ENCODE measurements at regions not wholly inside any gene's neighbourhood (a gene's known extent, or its start where the extent isn't known, plus 50 kb on each side); places are given as distances from the start of the nearest gene placed in this dataset.
A peak's percentile ranks its signal among the peaks of the same experiment; 100 is the strongest.
"Not testable (repeated sequence)": the region's sequence is repeated elsewhere in the genome, so short reads cannot be mapped to it uniquely, and the experiment has no call there.

- H3K27me3 Mint-ChIP-seq (ENCODE audit: low read depth), result no peaks in the 10 kb centered on the region
- H3K4me3 Mint-ChIP-seq (ENCODE audit: low read depth), result no peak overlapping the region
- no peaks in the 10 kb centered on the region for H3K9me3 Mint-ChIP-seq
- intact Hi-C loops (cut with micrococcal nuclease), result no loop called here
- no peak overlapping the region for H3K27ac Mint-ChIP-seq
- no peak for DNase-seq (ENCODE audit: low spot score)
- no peaks in the 10 kb centered on the region for H3K36me3 Mint-ChIP-seq (ENCODE audit: low read depth)
- H3K4me1 Mint-ChIP-seq (ENCODE audit: low read depth), result no peaks in the 10 kb centered on the region
These were observed 1018.2 kb upstream of the KCND2 start for GRCh38 chr7:119254742-119255141.

GRCh38 chr7:119256001-119256400 lies 1017.0 kb upstream of the KCND2 start:
- Mint-ChIP-seq H3K9me3 (no peaks in the 10 kb centered on the region), H3K4me1 (ENCODE audit: low read depth) (no peaks in the 10 kb centered on the region), H3K4me3 (ENCODE audit: low read depth) (no peak overlapping the region), H3K27ac (no peak overlapping the region), H3K27me3 (ENCODE audit: low read depth) (no peaks in the 10 kb centered on the region), H3K36me3 (ENCODE audit: low read depth) (no peaks in the 10 kb centered on the region)
- intact Hi-C loops (cut with micrococcal nuclease), result no loop called here
- DNase-seq (ENCODE audit: low spot score), result no peak

- no peak overlapping the region for H3K4me3 Mint-ChIP-seq (ENCODE audit: low read depth)
- no peak overlapping the region for H3K27ac Mint-ChIP-seq
- DNase-seq (ENCODE audit: low spot score), result no peak
- no peaks in the 10 kb centered on the region for H3K27me3 Mint-ChIP-seq (ENCODE audit: low read depth)
- H3K4me1 Mint-ChIP-seq (ENCODE audit: low read depth), result no peaks in the 10 kb centered on the region
- H3K36me3 Mint-ChIP-seq (ENCODE audit: low read depth), result no peaks in the 10 kb centered on the region
- intact Hi-C loops (cut with micrococcal nuclease), result no loop called here
- H3K9me3 Mint-ChIP-seq, result no peaks in the 10 kb centered on the region
These were observed 1016.4 kb upstream of the KCND2 start for GRCh38 chr7:119256446-119257131.

DNA sequence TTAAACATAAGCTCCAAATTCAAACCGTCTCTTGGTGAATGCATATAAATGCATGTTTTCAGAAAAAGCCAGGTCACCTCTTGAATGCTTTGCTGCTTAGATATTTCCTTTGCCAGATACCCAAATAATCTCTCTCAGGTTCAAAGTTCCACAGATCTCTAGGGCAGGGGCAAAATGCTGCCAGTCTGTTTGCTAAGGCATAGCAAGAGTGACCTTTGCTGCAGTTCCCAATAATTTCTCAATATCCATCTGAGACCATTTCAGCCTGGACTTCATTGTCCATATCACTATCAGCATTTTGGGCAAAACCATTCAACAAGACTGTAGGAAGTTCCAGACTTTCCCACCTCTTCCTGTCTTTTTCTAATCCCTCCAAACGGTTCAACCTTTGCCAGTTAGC lies 1006.2 kb upstream of the KCND2 start:
- H3K36me3 Mint-ChIP-seq (ENCODE audit: low read depth); H3K4me1 Mint-ChIP-seq (ENCODE audit: low read depth); intact Hi-C loops (cut with micrococcal nuclease); H3K9me3 Mint-ChIP-seq; DNase-seq (ENCODE audit: low spot score); H3K27me3 Mint-ChIP-seq (ENCODE audit: low read depth); H3K4me3 Mint-ChIP-seq (ENCODE audit: low read depth); H3K27ac Mint-ChIP-seq: not testable (repeated sequence)

- H3K4me1 Mint-ChIP-seq (ENCODE audit: low read depth), result no peaks in the 10 kb centered on the region
- no peaks in the 10 kb centered on the region for H3K27me3 Mint-ChIP-seq (ENCODE audit: low read depth)
- H3K9me3 Mint-ChIP-seq, result no peaks in the 10 kb centered on the region
- DNase-seq (ENCODE audit: low spot score), result peak; percentile 13
- no peaks in the 10 kb centered on the region for H3K36me3 Mint-ChIP-seq (ENCODE audit: low read depth)
- H3K27ac Mint-ChIP-seq, result no peak overlapping the region
- intact Hi-C loops (cut with micrococcal nuclease), result no loop called here
- H3K4me3 Mint-ChIP-seq (ENCODE audit: low read depth), result no peak overlapping the region
These were observed 1002.9 kb upstream of the KCND2 start for GRCh38 chr7:119270045-119270464.

DNA sequence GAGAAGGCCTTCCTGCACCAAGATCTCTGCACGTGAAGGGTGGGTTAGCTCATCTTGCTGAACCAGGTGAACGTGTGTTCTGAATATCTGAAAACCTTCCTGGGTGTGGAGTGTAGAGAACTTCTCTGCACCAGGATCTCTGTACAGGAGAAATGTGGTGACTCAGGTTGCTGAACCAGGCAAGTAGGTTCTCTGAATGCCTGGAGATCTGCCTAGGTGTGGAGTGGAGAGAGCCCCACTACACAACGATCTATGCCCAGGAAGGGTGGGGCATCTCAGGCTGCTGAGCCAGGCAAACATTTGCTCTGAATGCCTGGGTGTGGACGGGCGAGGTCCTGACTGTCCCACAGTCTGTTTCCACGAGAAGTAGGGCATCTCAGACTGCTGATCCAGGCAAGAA lies 1002.3 kb upstream of the KCND2 start:
- Mint-ChIP-seq H3K4me3 (ENCODE audit: low read depth) (no peak overlapping the region), H3K27me3 (ENCODE audit: low read depth) (no peaks in the 10 kb centered on the region), H3K4me1 (ENCODE audit: low read depth) (no peaks in the 10 kb centered on the region), H3K27ac (no peak overlapping the region), H3K36me3 (ENCODE audit: low read depth) (no peaks in the 10 kb centered on the region), H3K9me3 (no peaks in the 10 kb centered on the region)
- no peak for DNase-seq (ENCODE audit: low spot score)
- intact Hi-C loops (cut with micrococcal nuclease), result no loop called here

DNA sequence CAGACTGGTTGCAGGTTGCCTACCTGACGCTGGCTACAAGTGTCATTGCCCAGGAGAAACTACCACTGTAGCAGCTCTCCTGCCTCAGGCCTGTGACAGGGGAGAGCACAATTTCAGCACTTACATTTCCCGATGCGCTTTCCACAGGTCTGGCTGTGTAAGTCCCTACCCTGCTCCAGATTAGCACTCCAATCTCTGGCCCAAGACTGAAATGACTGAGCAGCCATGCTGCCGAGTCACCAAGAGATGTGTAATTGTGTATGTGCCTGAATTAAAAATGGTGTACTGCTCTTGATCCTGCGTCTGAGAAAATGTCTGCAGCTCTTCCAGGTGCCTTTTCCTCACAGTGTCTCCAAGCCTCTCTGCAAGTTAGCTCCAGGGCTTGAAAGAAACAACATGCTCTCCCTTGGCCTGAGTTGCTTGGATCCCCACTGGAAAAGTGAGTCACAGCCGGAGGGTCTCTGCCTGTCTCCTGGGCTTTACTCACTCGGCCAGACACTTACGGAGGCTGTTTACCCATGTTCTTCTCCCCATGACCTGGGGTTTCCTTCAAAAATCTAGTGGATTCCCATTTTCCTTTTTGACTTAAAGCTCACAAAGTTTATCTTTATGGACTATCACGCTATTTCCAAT lies 1001.7 kb upstream of the KCND2 start:
- Mint-ChIP-seq H3K27ac (no peak overlapping the region), H3K36me3 (ENCODE audit: low read depth) (no peaks in the 10 kb centered on the region), H3K27me3 (ENCODE audit: low read depth) (no peaks in the 10 kb centered on the region), H3K4me3 (ENCODE audit: low read depth) (no peak overlapping the region), H3K4me1 (ENCODE audit: low read depth) (no peaks in the 10 kb centered on the region), H3K9me3 (no peaks in the 10 kb centered on the region)
- intact Hi-C loops (cut with micrococcal nuclease), result no loop called here
- DNase-seq (ENCODE audit: low spot score), result no peak

DNA sequence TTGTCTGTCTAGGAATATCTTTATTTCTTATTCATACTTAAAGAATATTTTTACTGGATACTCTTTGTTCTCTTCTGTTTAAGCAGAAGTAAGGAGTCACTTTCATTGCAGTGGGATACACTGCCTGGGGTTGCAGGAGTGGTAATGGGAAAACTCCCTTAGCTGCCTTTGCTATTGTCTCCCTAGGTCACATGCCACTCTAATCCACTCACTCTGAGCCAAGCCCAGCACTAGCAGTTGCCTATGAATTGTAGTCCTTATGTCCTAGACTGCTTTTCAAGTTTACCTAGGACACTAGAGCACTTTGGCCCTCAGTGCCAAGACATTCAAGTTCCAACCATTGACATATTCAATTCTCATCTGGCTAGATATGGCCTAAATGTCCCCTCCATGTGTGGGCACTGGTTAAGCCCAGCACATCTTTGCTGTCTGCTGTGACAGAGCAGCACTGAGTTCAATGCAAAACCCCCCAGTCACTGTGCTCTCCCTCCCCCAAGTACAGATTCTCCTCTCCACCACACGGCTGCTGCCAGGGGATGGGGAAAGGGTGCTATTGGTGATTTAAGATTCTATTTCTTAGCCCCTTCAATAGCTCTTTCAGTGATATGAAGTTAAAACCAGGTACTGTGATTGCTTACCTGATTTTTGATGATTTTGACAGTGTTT lies 991.7 kb upstream of the KCND2 start:
- no peak overlapping the region for H3K27ac Mint-ChIP-seq
- no peak overlapping the region for H3K4me3 Mint-ChIP-seq (ENCODE audit: low read depth)
- no peaks in the 10 kb centered on the region for H3K36me3 Mint-ChIP-seq (ENCODE audit: low read depth)
- intact Hi-C loops (cut with micrococcal nuclease), result no loop called here
- H3K4me1 Mint-ChIP-seq (ENCODE audit: low read depth), result no peaks in the 10 kb centered on the region
- no peaks in the 10 kb centered on the region for H3K27me3 Mint-ChIP-seq (ENCODE audit: low read depth)
- no peak for DNase-seq (ENCODE audit: low spot score)
- H3K9me3 Mint-ChIP-seq, result no peaks in the 10 kb centered on the region

GRCh38 chr7:119283353-119283752 lies 989.6 kb upstream of the KCND2 start:
- Mint-ChIP-seq H3K27ac (no peak overlapping the region), H3K36me3 (ENCODE audit: low read depth) (no peaks in the 10 kb centered on the region), H3K4me3 (ENCODE audit: low read depth) (no peak overlapping the region), H3K9me3 (no peaks in the 10 kb centered on the region), H3K27me3 (ENCODE audit: low read depth) (no peaks in the 10 kb centered on the region), H3K4me1 (ENCODE audit: low read depth) (no peaks in the 10 kb centered on the region)
- DNase-seq (ENCODE audit: low spot score), result no peak
- intact Hi-C loops (cut with micrococcal nuclease), result no loop called here

GRCh38 chr7:119288416-119288815 lies 984.6 kb upstream of the KCND2 start:
- Mint-ChIP-seq H3K9me3 (no peaks in the 10 kb centered on the region), H3K36me3 (ENCODE audit: low read depth) (no peaks in the 10 kb centered on the region), H3K4me1 (ENCODE audit: low read depth) (no peaks in the 10 kb centered on the region), H3K27me3 (ENCODE audit: low read depth) (no peaks in the 10 kb centered on the region), H3K4me3 (ENCODE audit: low read depth) (no peak overlapping the region), H3K27ac (no peak overlapping the region)
- intact Hi-C loops (cut with micrococcal nuclease), result no loop called here
- DNase-seq (ENCODE audit: low spot score), result no peak

- H3K9me3 Mint-ChIP-seq; H3K36me3 Mint-ChIP-seq (ENCODE audit: low read depth); H3K27ac Mint-ChIP-seq; H3K4me1 Mint-ChIP-seq (ENCODE audit: low read depth); H3K4me3 Mint-ChIP-seq (ENCODE audit: low read depth); intact Hi-C loops (cut with micrococcal nuclease); DNase-seq (ENCODE audit: low spot score); H3K27me3 Mint-ChIP-seq (ENCODE audit: low read depth): not testable (repeated sequence)
These were observed 972.6 kb upstream of the KCND2 start for GRCh38 chr7:119300341-119300740.

- no peak overlapping the region for H3K27ac Mint-ChIP-seq
- intact Hi-C loops (cut with micrococcal nuclease), result no loop called here
- no peaks in the 10 kb centered on the region for H3K36me3 Mint-ChIP-seq (ENCODE audit: low read depth)
- peaks cover 16% of the 10 kb centered on the region for H3K9me3 Mint-ChIP-seq
- no peak overlapping the region for H3K4me3 Mint-ChIP-seq (ENCODE audit: low read depth)
- H3K4me1 Mint-ChIP-seq (ENCODE audit: low read depth), result no peaks in the 10 kb centered on the region
- DNase-seq (ENCODE audit: low spot score), result no peak
- H3K27me3 Mint-ChIP-seq (ENCODE audit: low read depth), result no peaks in the 10 kb centered on the region
These were observed 952.7 kb upstream of the KCND2 start for GRCh38 chr7:119320316-119320715.

GRCh38 chr7:119329715-119330114 lies 943.3 kb upstream of the KCND2 start:
- Mint-ChIP-seq H3K9me3 (peaks cover 19% of the 10 kb centered on the region), H3K4me1 (ENCODE audit: low read depth) (no peaks in the 10 kb centered on the region), H3K36me3 (ENCODE audit: low read depth) (no peaks in the 10 kb centered on the region), H3K27me3 (ENCODE audit: low read depth) (no peaks in the 10 kb centered on the region), H3K27ac (no peak overlapping the region), H3K4me3 (ENCODE audit: low read depth) (no peak overlapping the region)
- no peak for DNase-seq (ENCODE audit: low spot score)
- intact Hi-C loops (cut with micrococcal nuclease), result no loop called here
